Thyroid gland (tissue), 4 donors: ENCODE measurements at regions not wholly inside any gene's neighbourhood (a gene's known extent, or its start where the extent isn't known, plus 50 kb on each side); places are given as distances from the start of the nearest gene placed in this dataset.

ENCODE experiments used
- DNase-seq, 2 donors: peaks; one replicate each; pipeline ENCODE4 v3.0.0-alpha.2; 2019
- H3K27ac ChIP-seq, 3 donors: fragments of 200-600 bp; sonication (generic); 1 replicate in 2 of 3; 2 replicates in 1 of 3; pipeline ENCODE4 v1.5.1; 2016 to 2019; ENCODE audit warnings: mild to moderate bottlenecking in 1 of 3, moderate library complexity in 1 of 3
- H3K27me3 ChIP-seq: fragments of 200-600 bp; sonication (generic); one replicate; pipeline ENCODE4 v1.5.1; 2019
- H3K36me3 ChIP-seq, 2 donors: fragments of 200-600 bp; sonication (generic); one replicate each; pipeline ENCODE4 v1.5.1; 2016 to 2019
- H3K4me1 ChIP-seq, 2 donors: fragments of 200-600 bp; sonication (generic); one replicate each; pipeline ENCODE4 v1.5.1; 2017 to 2019
- H3K4me3 ChIP-seq, 3 donors: fragments of 200-600 bp; sonication (generic); replicated peaks in 1 of 3; 1 replicate in 2 of 3; 2 replicates in 1 of 3; pipeline ENCODE4 v1.5.1; 2016; ENCODE audit warnings: mild to moderate bottlenecking in 1 of 3
- H3K9me3 ChIP-seq: fragments of 200-600 bp; sonication (generic); one replicate; pipeline ENCODE4 v1.5.1; 2017
- CTCF ChIP-seq, 6 experiments: fragments of 200-600 bp in 3 of 6; fragments of 450-650 bp in 3 of 6; sonication (generic) in 3 of 6; IDR thresholded peaks; one replicate each; pipeline ENCODE4 v1.5.1; 2016 to 2019; ENCODE audit warnings: antibody characterized with exemption in 6 of 6, mild to moderate bottlenecking in 2 of 6, inconsistent platforms in 1 of 6, moderate library complexity in 1 of 6
- POLR2A ChIP-seq, 2 donors: fragments of 450-650 bp; IDR thresholded peaks; one replicate each; pipeline ENCODE4 v1.6.1; 2017; ENCODE audit warnings: antibody characterized with exemption in 2 of 2, mild to moderate bottlenecking in 2 of 2, moderate library complexity in 1 of 2
- WGBS, 2 donors: methylation state at CpG; one replicate each; pipeline ENCODE4 v1.1.5; 2017; 5-methylcytosine and 5-hydroxymethylcytosine counted together
- intact Hi-C: fragments of 100-400 bp; cut with DNase I; formaldehyde crosslinking; loops from one replicate; pipeline ENCODE4 v1.15.1; 2023

GRCh38 chr6:68013780-68014515 lies 621.1 kb upstream of the ADGRB3 start:
- H3K27me3 ChIP-seq: no peaks in the 10 kb centered on the region
- H3K4me3 ChIP-seq: no peak overlapping the region
- TF ChIP-seq CTCF (IDR thresholded peaks at IDR 0.05) (no peak), POLR2A (IDR thresholded peaks at IDR 0.05) (no peak)
- no peaks in the 10 kb centered on the region for H3K9me3 ChIP-seq
- 61 to 63% methylated on average over 4 of the region's 4 CpGs for WGBS, 2 donors
- H3K36me3 ChIP-seq: no peaks in the 10 kb centered on the region
- H3K27ac ChIP-seq: no peak overlapping the region
- intact Hi-C loops: no loop called here
- DNase-seq: no peak
- no peaks in the 10 kb centered on the region for H3K4me1 ChIP-seq

GRCh38 chr6:68012822-68013221 lies 622.3 kb upstream of the ADGRB3 start:
- DNase-seq: no peak
- H3K36me3 ChIP-seq: no peaks in the 10 kb centered on the region
- intact Hi-C loops: no loop called here
- H3K27me3 ChIP-seq: no peaks in the 10 kb centered on the region
- TF ChIP-seq POLR2A (IDR thresholded peaks at IDR 0.05): no peak
- no peak for TF ChIP-seq CTCF (IDR thresholded peaks at IDR 0.05)
- 79 to 85% methylated on average over 1 of the region's 1 CpG for WGBS, 2 donors
- no peak overlapping the region for H3K27ac ChIP-seq
- no peaks in the 10 kb centered on the region for H3K9me3 ChIP-seq
- H3K4me1 ChIP-seq: no peaks in the 10 kb centered on the region
- no peak overlapping the region for H3K4me3 ChIP-seq

- no peak overlapping the region for H3K4me3 ChIP-seq
- DNase-seq: no peak
- no peaks in the 10 kb centered on the region for H3K27me3 ChIP-seq
- TF ChIP-seq CTCF (IDR thresholded peaks at IDR 0.05) (no peak), POLR2A (IDR thresholded peaks at IDR 0.05) (no peak)
- H3K36me3 ChIP-seq: no peaks in the 10 kb centered on the region
- WGBS, 2 donors: 82 to 87% methylated on average over 4 of the region's 4 CpGs
- intact Hi-C loops: no loop called here
- no peaks in the 10 kb centered on the region for H3K9me3 ChIP-seq
- no peak overlapping the region for H3K27ac ChIP-seq
- H3K4me1 ChIP-seq: no peaks in the 10 kb centered on the region
Measured at GRCh38 chr6:68010936-68011335, 624.1 kb upstream of the ADGRB3 start.

GRCh38 chr6:68008445-68008844 lies 626.6 kb upstream of the ADGRB3 start:
- intact Hi-C loops: no loop called here
- Histone ChIP-seq H3K4me3 (no peak overlapping the region), H3K4me1 (no peaks in the 10 kb centered on the region), H3K27me3 (no peaks in the 10 kb centered on the region), H3K36me3 (no peaks in the 10 kb centered on the region), H3K9me3 (no peaks in the 10 kb centered on the region), H3K27ac (no peak overlapping the region)
- WGBS, 2 donors: 72 to 91% methylated on average over 2 of the region's 2 CpGs
- TF ChIP-seq CTCF (IDR thresholded peaks at IDR 0.05) (no peak), POLR2A (IDR thresholded peaks at IDR 0.05) (no peak)
- DNase-seq: no peak

GRCh38 chr6:68007717-68008116 lies 627.4 kb upstream of the ADGRB3 start:
- no peak for DNase-seq
- no peak overlapping the region for H3K4me3 ChIP-seq
- H3K36me3 ChIP-seq: no peaks in the 10 kb centered on the region
- intact Hi-C loops: no loop called here
- H3K27me3 ChIP-seq: no peaks in the 10 kb centered on the region
- no peak overlapping the region for H3K27ac ChIP-seq
- H3K9me3 ChIP-seq: no peaks in the 10 kb centered on the region
- H3K4me1 ChIP-seq: no peaks in the 10 kb centered on the region
- no peak for TF ChIP-seq POLR2A (IDR thresholded peaks at IDR 0.05)
- no peak for TF ChIP-seq CTCF (IDR thresholded peaks at IDR 0.05)
